GM19099 (cell line): ENCODE measurements at regions not wholly inside any gene's neighbourhood (a gene's known extent, or its start where the extent isn't known, plus 50 kb on each side); places are given as distances from the start of the nearest gene placed in this dataset.

Experiments used
- POLR2A ChIP-seq: IDR thresholded peaks from 3 replicates; pipeline ENCODE4 v1.6.1; 2011; ENCODE audit warnings: low read depth; ENCODE audit not compliant: insufficient read length; ENCODE audit errors: extremely low read depth

DNA sequence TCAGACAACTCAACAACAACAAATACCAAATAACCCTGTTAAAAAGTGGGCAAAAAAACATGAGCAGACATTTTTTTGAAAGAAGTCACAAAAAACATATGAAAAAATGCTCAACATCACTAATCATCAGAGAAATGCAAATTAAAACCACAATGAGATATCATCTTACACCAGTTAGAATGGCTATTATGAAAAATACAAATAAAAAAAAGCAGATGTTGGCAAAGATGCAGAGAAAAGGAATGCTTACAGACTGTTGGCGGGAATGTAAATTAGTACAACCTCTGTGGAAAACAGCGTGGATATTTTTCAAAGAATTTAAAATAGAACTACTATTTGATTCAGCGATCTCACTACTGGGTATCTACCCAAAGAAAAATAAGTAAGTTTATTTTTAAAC lies 114.0 kb downstream of the SLC38A4 start:
- no peak for TF ChIP-seq POLR2A

DNA sequence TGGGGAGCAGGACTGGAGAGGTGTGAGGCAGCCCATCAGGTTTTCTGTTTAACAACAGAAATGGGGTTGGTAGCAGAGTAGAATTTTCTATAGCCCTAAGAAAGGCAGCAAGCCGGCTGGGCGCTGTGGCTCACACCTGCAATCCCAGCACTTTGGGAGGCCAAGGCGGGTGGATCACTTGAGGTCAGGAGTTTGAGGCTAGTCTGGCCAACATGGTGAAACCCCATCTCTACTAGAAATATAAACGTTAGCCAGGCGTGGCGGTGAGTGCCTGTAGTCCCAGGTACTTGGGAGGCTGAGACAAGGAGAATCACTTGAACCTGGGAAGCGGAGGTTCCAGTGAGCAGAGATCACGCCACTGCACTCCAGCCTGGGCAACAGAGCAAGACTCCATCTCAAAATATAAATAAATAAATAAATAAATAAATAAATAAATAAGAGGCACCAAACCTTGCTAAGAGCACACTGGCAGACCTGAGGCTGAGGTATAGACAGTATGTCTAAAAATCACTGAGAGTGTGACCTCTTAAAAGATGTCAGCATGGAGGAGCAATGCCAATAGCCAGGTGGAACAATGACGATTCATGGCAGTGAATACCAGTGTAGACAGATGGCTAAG lies 115.6 kb downstream of the SLC38A4 start:
- no peak for TF ChIP-seq POLR2A

DNA sequence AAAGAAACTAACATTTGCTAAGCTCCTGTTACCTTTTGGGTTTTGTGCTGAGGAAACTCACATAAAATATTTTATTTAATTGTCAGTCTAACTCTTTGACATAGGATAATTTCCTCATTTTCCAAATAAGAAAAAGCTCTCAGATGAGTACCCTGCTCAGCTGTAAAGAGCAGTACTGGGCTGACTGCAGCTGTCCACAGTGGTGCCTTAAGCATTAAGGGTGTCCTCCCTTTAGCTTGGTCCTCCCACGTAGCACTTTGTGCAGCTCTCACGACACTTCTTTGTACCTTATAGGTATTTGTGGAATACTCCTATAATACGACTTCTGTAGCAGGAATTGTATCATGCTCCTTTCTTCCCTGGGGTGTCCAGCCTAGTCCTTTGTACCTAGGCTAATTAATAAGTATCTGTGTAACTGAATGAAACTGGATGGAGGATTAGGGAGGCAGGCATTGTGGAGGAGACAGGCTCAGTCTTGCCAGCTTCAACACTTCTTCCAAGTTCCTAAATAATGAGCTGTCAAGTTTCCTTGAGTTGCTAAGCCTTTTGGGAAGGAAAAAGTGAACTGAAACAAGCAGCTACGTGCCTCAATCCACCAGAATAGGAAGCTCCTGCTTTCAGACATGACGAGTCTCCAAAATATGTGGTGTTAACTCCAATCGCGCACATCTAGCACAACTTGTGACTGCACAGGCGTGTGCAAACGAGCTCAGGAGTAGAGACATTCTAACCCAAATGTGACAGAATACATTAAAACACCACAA lies 123.0 kb downstream of the SLC38A4 start:
- TF ChIP-seq POLR2A: no peak

DNA sequence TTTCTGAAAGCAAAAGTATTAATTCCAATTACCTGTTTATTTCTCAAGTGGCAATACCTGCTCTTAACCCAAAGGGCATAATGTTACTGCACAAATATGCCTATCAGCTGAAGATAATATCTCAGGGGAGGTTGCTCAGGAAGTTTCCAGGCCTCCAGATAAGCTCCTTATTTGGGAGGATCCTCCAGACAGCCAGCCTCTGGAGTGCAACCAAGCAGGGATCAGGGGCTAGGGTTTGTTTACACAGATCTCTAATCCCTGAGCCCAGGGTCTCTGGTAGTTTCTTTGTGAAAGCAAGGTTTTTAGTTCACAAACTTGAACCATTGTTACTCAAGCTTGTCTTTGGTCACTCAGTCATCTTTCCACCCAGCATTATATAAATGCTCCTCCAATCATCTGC lies 124.4 kb downstream of the SLC38A4 start:
- TF ChIP-seq POLR2A: no peak

DNA sequence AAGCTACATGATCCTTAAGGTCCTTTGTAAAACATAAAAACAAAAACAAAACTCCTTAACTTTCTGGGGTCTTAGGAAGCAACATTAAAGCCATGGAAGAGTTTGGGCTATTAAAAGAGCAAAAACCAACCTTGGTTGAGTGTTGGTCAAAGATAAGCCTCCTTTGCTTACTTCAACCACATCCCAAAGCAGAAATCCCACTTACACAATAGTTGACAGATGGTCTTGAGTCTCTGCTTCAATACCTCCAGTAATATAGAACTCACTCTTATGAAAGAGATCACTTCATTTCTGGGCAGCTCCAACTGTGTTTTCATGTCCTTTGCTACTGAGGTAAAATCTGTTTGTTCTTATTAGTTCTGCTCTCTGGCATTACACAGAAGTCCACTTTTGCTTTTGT lies 125.8 kb downstream of the SLC38A4 start:
- no peak for TF ChIP-seq POLR2A

DNA sequence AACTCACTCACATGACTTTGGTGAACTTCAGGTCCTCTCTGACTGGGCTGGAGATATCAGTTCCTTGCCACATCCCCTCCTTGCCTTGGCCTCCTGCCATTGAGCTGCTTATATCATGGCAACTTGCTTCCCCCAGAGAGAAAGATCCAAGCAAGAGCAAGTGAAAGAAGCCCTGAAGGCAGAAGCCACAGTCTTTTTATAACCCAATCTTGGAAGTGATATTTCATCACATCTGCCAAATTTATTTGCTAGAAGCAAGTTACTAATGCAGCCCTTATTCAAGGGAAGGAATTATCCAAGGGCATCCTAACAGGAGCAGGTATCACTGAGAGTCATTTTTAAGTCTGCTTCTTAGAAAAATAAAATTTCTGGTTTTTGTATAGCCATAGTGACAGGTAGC lies 127.8 kb downstream of the SLC38A4 start:
- TF ChIP-seq POLR2A: no peak

DNA sequence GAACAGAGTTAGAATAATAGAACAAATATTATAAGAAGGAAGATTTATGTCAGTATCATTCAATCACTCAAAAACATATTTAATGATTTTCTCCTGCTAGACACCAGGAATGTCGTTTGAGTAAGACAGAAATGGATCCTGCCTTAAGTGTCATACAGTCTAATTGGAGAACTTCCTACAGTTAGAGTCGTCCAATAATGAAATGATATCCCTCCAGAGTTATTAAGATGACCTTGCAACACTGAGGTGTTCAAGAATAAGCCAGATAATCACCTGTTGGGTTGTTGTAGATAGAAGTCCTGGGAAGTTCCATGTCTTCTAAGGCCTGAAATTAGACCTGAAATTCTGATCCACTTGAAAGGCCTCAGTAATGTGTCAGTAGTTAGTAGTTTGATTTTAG lies 132.3 kb downstream of the SLC38A4 start:
- no peak for TF ChIP-seq POLR2A

DNA sequence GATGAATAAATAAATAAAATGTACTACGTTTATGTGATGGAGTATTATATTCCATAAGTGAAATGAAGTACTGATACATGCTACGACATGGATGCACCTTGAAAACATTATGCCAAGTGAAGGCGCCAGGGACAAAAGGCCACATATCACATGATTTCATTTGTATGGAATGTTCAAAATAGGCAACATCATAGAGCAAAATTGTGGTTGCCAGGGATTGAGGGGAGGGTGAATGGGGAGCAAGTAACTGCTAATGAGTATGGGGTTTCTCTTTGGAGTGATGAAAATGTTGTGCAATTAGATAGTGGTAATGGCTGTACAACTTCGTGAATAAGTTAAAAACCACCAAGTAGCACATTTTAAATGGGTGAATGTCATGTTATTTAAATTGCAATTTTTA lies 132.8 kb downstream of the SLC38A4 start:
- TF ChIP-seq POLR2A: no peak

DNA sequence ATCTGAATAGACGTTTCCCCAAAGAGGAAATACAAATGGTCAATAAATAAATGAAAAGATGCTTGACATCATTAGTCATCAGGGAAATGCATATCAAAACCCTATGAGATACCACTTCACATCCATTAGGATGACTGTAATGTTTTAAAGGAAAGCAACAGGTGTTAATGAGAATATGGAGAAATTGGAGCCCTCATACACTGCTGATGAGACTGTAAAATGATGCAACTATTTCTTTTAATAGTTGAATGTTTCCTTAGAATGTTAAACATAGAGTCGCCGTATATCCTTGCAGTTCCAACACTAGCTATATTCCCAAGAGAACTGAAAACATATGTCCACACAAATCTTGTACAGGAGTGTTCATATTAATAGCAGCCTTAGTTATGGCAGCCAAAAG lies 133.2 kb downstream of the SLC38A4 start:
- no peak for TF ChIP-seq POLR2A

DNA sequence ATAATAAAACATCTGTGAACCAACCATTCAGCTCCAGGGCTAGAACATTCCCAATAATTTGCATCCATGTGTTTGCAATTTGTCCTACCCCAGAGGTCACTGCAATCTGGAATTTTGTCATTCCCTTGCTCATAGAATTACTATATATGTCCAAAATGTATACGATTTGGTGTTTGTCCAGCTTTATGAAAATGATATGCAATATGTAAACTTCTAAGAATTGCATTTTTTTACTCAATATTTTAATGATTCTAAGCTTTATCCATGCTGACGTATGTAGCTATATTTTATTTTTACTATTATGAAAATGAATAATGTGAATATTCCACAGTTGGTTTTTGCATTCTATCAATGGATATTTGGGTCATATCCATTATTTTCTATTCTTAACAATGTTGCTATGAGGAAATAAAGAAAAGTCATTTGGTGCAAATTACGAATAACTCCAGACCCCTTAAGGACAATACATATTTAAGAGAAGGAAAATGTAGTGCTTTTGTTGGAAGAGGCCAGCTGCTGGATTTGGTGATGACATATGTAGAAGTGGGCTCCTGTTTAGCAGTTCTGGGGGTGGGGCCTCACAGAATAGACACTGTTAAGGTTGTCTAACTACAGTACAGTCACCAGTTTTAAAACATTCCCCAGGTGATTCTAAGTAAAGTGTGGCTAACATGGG lies 139.4 kb downstream of the SLC38A4 start:
- no peak for TF ChIP-seq POLR2A

DNA sequence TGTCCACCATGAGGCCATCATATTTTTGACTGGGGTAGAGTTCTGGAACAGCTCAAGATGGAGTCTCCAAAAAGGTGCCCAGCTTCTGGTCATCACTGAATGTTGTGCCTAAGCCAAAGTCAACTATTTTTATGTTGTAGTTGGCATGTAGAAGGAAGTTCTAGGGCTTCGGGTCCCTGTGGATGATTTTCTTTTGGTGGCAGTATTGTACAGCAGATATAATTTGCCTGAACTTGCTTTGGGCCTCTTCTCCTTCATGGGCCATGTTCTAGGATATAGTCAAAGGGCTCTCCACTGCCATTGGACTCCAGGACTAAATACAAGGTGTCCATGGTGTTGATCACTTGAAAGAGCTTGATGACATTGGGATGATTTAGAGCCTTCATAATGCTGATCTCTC lies 143.6 kb downstream of the SLC38A4 start:
- TF ChIP-seq POLR2A: no peak

DNA sequence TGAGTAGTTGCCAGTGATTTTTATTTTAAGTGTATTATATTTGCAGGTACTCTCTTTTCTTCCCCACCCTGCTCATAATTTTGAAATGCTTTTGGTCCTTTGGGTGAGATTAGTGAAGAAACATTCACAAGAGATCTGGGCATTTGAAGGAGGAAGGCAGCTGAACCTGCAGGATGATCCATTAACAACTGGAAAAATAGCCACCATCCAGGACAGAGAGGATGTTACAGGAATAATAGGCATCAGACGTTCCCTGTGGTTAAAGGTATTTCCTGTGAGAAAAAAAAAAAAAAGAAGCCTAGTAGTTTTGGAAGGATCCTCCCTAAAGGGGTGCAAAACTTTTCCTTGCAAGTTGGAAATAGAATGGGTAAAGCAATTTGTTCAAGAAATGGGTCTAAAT lies 145.3 kb downstream of the SLC38A4 start:
- no peak for TF ChIP-seq POLR2A

DNA sequence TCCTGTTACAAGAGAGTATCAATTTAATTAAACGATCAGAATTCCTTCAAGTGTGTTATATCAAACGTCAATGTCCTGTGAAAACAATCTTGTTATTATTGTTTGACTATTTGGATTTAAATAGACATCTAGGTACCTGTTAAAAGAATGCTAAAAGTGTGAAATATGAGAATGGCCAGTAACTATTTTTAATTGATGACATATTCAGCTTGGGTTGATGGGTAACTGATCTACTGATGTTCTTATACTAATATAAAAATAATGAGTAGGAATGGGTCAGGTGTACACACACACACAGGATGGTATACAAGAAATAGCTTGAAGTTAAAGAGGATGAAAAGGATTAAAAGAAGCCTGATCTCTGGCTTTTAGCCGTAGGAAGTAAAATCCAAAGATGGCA lies 146.0 kb downstream of the SLC38A4 start:
- TF ChIP-seq POLR2A: no peak

DNA sequence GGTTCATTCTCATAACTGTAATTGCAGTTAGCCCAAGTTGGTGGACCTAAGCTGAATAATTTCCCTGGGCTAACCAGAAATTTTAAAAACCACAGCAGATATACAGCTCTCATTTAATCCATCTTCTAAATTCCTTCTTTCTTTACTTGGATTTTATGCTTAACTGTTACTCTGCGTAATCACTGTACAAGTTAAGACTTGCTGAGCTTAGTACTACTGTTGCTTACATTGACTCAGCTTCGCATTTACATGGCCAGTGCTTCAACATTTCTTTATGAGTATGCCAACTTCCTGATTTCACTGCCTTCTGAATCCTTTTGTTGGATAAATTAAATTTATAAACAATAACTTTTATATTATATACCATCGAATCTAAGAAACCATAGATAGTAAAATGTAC lies 147.4 kb downstream of the SLC38A4 start:
- TF ChIP-seq POLR2A: no peak

DNA sequence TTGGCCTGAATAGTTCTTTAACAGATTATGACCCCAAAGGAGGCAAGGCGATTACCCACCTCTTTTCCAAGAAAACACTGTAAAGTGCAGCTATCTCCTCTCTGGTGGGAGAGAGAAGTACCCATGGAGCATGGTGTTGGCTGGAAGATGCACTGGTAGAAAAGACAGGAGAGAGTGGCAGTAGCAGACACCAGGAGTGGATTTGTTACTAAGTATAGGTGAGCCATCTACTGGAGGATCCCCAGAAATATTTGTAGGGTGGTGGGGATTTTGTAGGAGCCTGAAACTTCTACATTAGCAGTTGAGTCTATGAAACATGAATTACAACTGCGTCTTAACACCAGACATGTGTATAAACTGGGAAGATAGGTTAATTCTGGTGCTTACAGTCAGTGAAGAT lies 148.0 kb downstream of the SLC38A4 start:
- no peak for TF ChIP-seq POLR2A

DNA sequence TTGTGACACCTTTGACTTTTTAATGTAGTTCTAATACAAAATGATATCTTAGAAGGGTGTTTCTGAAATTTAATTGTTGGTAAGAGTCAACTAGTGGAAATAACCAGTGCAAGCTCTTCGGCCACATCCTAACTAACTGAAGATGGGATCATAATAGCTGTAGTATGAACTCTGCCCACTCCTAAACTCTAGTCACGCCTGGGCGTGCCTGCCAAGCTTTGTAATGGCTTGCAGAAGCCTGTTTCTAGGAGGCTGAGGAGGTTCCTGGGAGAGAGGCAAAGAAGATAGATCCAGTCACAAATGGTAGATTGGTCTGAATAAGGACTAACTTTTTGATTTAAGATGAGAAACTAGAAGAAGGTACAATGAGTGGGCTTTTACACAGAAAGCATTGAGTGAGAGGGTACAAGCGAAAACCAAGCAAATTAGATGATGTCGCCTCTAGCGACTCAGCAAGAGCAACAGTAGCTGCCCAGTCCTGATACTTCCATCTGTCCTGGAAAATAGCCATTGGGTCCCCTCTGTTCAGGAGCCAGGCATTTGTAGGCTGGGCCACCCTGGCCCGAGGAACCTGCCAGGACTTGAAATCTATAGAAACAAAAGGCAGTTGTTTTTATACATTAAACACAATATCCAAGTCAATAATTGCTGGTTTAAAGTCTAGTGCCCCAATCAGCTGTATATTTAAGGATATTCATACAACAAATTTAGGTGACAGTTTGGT lies 148.8 kb downstream of the SLC38A4 start:
- no peak for TF ChIP-seq POLR2A

DNA sequence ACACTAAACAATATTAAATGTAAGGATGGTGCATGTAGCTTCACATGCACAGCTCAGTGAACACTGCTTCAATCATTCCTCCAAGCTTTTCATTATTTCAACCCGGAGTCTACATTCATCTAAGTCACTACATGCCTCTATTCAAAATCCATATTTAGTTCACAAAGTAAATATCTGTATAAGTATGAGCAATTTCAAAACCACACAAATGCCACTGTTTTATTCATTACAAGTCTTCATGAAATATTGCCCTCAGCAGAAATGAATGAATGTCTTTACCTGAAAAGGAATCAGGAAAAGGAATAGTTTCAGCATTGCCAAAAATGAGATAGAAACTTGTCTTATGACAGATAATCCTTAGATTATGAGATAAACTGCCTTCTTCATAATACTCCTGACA lies 149.4 kb downstream of the SLC38A4 start:
- TF ChIP-seq POLR2A: no peak
